Activated naive CD8-positive, alpha-beta T cell (primary cell): ENCODE measurements at regions not wholly inside any gene's neighbourhood (a gene's known extent, or its start where the extent isn't known, plus 50 kb on each side); places are given as distances from the start of the nearest gene placed in this dataset.

Experiments
- H3K27ac Mint-ChIP-seq: one replicate; pipeline ENCODE4 v1.8.0; 2021; ENCODE audit warnings: mixed read lengths
- H3K27me3 Mint-ChIP-seq: one replicate; pipeline ENCODE4 v1.8.0; 2021; ENCODE audit warnings: mixed read lengths
- H3K36me3 Mint-ChIP-seq: one replicate; pipeline ENCODE4 v1.8.0; 2021; ENCODE audit warnings: mixed read lengths
- H3K4me1 Mint-ChIP-seq: one replicate; pipeline ENCODE4 v1.8.0; 2021; ENCODE audit warnings: low read depth, mixed read lengths
- H3K4me3 Mint-ChIP-seq: one replicate; pipeline ENCODE4 v1.8.0; 2021; ENCODE audit warnings: mild to moderate bottlenecking, mixed read lengths
- H3K9me3 Mint-ChIP-seq: one replicate; pipeline ENCODE4 v1.8.0; 2021; ENCODE audit warnings: low read depth, mixed read lengths

- Mint-ChIP-seq H3K4me1 (peaks cover 19% of the 10 kb centered on the region), H3K27ac (no peak overlapping the region), H3K27me3 (peaks cover 1% of the 10 kb centered on the region), H3K36me3 (no peaks in the 10 kb centered on the region), H3K9me3 (no peaks in the 10 kb centered on the region), H3K4me3 (no peak overlapping the region)
Observed at GRCh38 chr12:90038289-90038688, 329.7 kb upstream of the ATP2B1 start.

GRCh38 chr12:90037740-90038139 is 329.1 kb upstream of the ATP2B1 start:
- Mint-ChIP-seq H3K36me3 (no peaks in the 10 kb centered on the region), H3K4me3 (no peak overlapping the region), H3K9me3 (no peaks in the 10 kb centered on the region), H3K27ac (no peak overlapping the region), H3K27me3 (peaks cover 1% of the 10 kb centered on the region), H3K4me1 (peaks cover 17% of the 10 kb centered on the region)

GRCh38 chr12:90036637-90037036 is 328.0 kb upstream of the ATP2B1 start:
- peaks cover 17% of the 10 kb centered on the region for H3K4me1 Mint-ChIP-seq
- H3K27me3 Mint-ChIP-seq = peaks cover 1% of the 10 kb centered on the region
- no peak overlapping the region for H3K27ac Mint-ChIP-seq
- no peaks in the 10 kb centered on the region for H3K9me3 Mint-ChIP-seq
- H3K4me3 Mint-ChIP-seq = no peak overlapping the region
- no peaks in the 10 kb centered on the region for H3K36me3 Mint-ChIP-seq

GRCh38 chr12:90030726-90031125 is 322.1 kb upstream of the ATP2B1 start:
- Mint-ChIP-seq H3K4me3 (no peak overlapping the region), H3K4me1 (peaks cover 7% of the 10 kb centered on the region), H3K27ac (no peak overlapping the region), H3K9me3 (no peaks in the 10 kb centered on the region), H3K27me3 (no peaks in the 10 kb centered on the region), H3K36me3 (no peaks in the 10 kb centered on the region)

GRCh38 chr12:90029317-90029716 is 320.7 kb upstream of the ATP2B1 start:
- Mint-ChIP-seq H3K4me1 (peaks cover 7% of the 10 kb centered on the region), H3K27ac (no peak overlapping the region), H3K9me3 (no peaks in the 10 kb centered on the region), H3K27me3 (no peaks in the 10 kb centered on the region), H3K36me3 (no peaks in the 10 kb centered on the region), H3K4me3 (no peak overlapping the region)

- H3K36me3 Mint-ChIP-seq = no peaks in the 10 kb centered on the region
- no peaks in the 10 kb centered on the region for H3K9me3 Mint-ChIP-seq
- no peak overlapping the region for H3K4me3 Mint-ChIP-seq
- peaks cover 7% of the 10 kb centered on the region for H3K4me1 Mint-ChIP-seq
- H3K27me3 Mint-ChIP-seq = peaks cover 2% of the 10 kb centered on the region
- H3K27ac Mint-ChIP-seq = no peak overlapping the region
Observed at GRCh38 chr12:90028635-90029051, 320.0 kb upstream of the ATP2B1 start.

- Mint-ChIP-seq H3K9me3 (no peaks in the 10 kb centered on the region), H3K4me3 (no peak overlapping the region), H3K4me1 (peaks cover 7% of the 10 kb centered on the region), H3K27ac (no peak overlapping the region), H3K36me3 (no peaks in the 10 kb centered on the region), H3K27me3 (peaks cover 2% of the 10 kb centered on the region)
Observed at GRCh38 chr12:90027889-90028634, 319.4 kb upstream of the ATP2B1 start.

GRCh38 chr12:90027041-90027440 is 318.4 kb upstream of the ATP2B1 start:
- H3K9me3 Mint-ChIP-seq = no peaks in the 10 kb centered on the region

GRCh38 chr12:90026516-90026915 is 317.9 kb upstream of the ATP2B1 start:
- no peaks in the 10 kb centered on the region for H3K36me3 Mint-ChIP-seq
- H3K9me3 Mint-ChIP-seq = no peaks in the 10 kb centered on the region

More at GRCh38 chr12:90027041-90027440, 318.4 kb upstream of the ATP2B1 start:
- Mint-ChIP-seq H3K27me3 (peaks cover 2% of the 10 kb centered on the region), H3K27ac (no peak overlapping the region), H3K36me3 (no peaks in the 10 kb centered on the region), H3K4me1 (peaks cover 7% of the 10 kb centered on the region), H3K4me3 (no peak overlapping the region)

GRCh38 chr12:90024262-90024661 is 315.6 kb upstream of the ATP2B1 start:
- Mint-ChIP-seq H3K27ac (no peak overlapping the region), H3K9me3 (no peaks in the 10 kb centered on the region), H3K27me3 (peaks cover 2% of the 10 kb centered on the region), H3K4me1 (peaks cover 7% of the 10 kb centered on the region), H3K36me3 (no peaks in the 10 kb centered on the region), H3K4me3 (no peak overlapping the region)

More at GRCh38 chr12:90026516-90026915, 317.9 kb upstream of the ATP2B1 start:
- Mint-ChIP-seq H3K4me1 (peaks cover 7% of the 10 kb centered on the region), H3K4me3 (no peak overlapping the region), H3K27me3 (peaks cover 2% of the 10 kb centered on the region), H3K27ac (no peak overlapping the region)

GRCh38 chr12:90023207-90023900 is 314.7 kb upstream of the ATP2B1 start:
- H3K36me3 Mint-ChIP-seq = no peaks in the 10 kb centered on the region
- no peak overlapping the region for H3K27ac Mint-ChIP-seq
- H3K9me3 Mint-ChIP-seq = no peaks in the 10 kb centered on the region
- peaks cover 2% of the 10 kb centered on the region for H3K27me3 Mint-ChIP-seq
- H3K4me3 Mint-ChIP-seq = no peak overlapping the region
- peaks cover 4% of the 10 kb centered on the region for H3K4me1 Mint-ChIP-seq

GRCh38 chr12:90021795-90022440 is 313.3 kb upstream of the ATP2B1 start:
- no peaks in the 10 kb centered on the region for H3K9me3 Mint-ChIP-seq
- no peaks in the 10 kb centered on the region for H3K4me1 Mint-ChIP-seq

GRCh38 chr12:90020881-90021280 is 312.2 kb upstream of the ATP2B1 start:
- Mint-ChIP-seq H3K27me3 (peaks cover 2% of the 10 kb centered on the region), H3K9me3 (no peaks in the 10 kb centered on the region), H3K36me3 (no peaks in the 10 kb centered on the region), H3K27ac (no peak overlapping the region), H3K4me3 (no peak overlapping the region), H3K4me1 (no peaks in the 10 kb centered on the region)

More at GRCh38 chr12:90021795-90022440, 313.3 kb upstream of the ATP2B1 start:
- Mint-ChIP-seq H3K27ac (no peak overlapping the region), H3K4me3 (no peak overlapping the region), H3K27me3 (peaks cover 2% of the 10 kb centered on the region), H3K36me3 (no peaks in the 10 kb centered on the region)

- no peaks in the 10 kb centered on the region for H3K9me3 Mint-ChIP-seq
- no peaks in the 10 kb centered on the region for H3K36me3 Mint-ChIP-seq
- H3K4me1 Mint-ChIP-seq = no peaks in the 10 kb centered on the region
- H3K27ac Mint-ChIP-seq = no peak overlapping the region
- H3K4me3 Mint-ChIP-seq = no peak overlapping the region
- H3K27me3 Mint-ChIP-seq = peaks cover 2% of the 10 kb centered on the region
Observed at GRCh38 chr12:90020436-90020835, 311.8 kb upstream of the ATP2B1 start.

- Mint-ChIP-seq H3K27ac (no peak overlapping the region), H3K4me1 (no peaks in the 10 kb centered on the region), H3K4me3 (no peak overlapping the region), H3K36me3 (no peaks in the 10 kb centered on the region), H3K9me3 (no peaks in the 10 kb centered on the region), H3K27me3 (peaks cover 2% of the 10 kb centered on the region)
Observed at GRCh38 chr12:90020014-90020413, 311.4 kb upstream of the ATP2B1 start.
